HG02763 (cell line): ENCODE measurements at regions not wholly inside any gene's neighbourhood (a gene's known extent, or its start where the extent isn't known, plus 50 kb on each side); places are given as distances from the start of the nearest gene placed in this dataset.

ENCODE experiments used
- ATAC-seq: cut with Tn5 transposase; IDR thresholded peaks from one replicate; pipeline ENCODE4 v1.9.1; 2021; ENCODE audit warnings: mild to moderate bottlenecking, moderate library complexity; ENCODE audit not compliant: unreplicated experiment

- no peak for ATAC-seq
Observed at GRCh38 chr18:42606886-42607495, 508.5 kb downstream of the RIT2 start.

DNA sequence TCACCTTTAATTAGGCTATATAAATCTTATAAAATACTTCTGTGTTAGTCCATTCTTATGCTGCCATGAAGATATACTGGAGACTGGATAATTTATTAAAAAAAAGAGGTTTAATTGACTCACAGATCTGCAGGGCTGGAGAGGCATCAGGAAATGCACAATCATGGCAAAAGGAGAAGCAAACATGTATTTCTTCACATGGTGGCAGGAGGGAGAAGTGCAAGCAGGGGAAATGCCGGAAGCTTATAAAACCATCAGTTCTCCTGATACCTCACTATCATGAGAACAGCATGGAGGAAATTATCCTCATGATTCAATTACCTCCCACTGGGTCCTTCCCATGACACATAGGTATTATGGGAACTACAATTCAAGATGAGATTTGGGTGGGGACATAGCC, 504.4 kb downstream of the RIT2 start:
- no peak for ATAC-seq

- ATAC-seq, result no peak
Observed at GRCh38 chr18:42614619-42615293, 500.7 kb downstream of the RIT2 start.

DNA sequence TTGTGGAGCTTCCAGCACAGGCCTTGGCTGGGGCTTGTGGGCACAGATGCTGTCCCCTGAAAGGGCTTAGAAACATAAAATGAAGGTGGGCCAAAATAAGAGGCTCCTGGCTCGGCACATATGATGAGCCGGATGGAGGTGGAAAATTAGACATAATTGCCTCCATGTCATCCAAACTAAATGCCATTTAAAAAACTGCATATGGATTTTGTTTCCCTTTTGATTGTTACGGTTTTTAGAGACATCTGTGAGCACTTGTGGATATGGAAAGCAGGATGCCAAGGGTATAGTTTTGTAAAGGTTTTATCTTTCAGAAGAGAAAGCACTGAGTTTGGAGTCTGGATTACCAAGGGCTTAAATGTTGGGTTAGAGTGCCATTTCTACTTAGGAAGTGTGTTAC, 498.3 kb downstream of the RIT2 start:
- ATAC-seq, result no peak

GRCh38 chr18:42619771-42620170, 495.7 kb downstream of the RIT2 start:
- ATAC-seq, result no peak

DNA sequence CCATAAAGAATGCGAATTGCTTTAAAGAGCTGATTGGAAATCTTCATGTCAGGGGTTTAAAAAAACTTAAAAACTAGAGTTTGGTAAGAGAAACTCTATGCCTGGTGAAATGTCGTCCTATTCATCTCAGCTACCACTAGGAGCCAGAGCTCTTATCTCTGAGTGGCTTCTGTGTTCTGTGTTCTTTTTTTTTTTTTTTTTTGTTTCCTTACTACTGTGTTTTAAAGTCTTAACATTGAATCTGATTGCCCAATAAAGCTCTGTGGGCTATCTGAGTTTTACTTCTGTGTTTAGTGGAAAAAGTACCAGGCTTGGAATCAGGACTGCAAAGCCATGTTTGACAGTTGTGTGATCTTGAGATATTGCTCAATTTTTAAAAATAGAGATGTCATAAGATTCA, 494.8 kb downstream of the RIT2 start:
- no peak for ATAC-seq

DNA sequence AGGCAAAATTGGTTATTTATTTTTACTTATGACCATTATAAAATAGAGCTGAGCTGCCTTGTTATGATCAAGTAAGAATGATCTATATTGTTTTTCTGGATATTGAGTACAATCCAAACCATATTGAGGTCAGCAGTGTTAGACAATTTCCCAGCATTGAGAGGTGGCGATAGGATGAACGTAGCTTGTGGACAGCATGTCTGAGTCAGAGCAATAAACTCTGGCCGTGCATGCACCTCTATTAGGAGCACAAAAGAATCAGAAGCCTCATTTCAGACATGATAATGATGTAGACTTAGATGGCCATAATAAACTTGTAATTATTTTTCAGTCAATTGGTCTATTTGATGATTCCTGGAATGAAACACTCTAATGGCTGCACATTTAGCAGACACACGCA, 491.6 kb downstream of the RIT2 start:
- ATAC-seq, result no peak

- no peak for ATAC-seq
Observed at GRCh38 chr18:42632801-42633200, 482.7 kb downstream of the RIT2 start.

DNA sequence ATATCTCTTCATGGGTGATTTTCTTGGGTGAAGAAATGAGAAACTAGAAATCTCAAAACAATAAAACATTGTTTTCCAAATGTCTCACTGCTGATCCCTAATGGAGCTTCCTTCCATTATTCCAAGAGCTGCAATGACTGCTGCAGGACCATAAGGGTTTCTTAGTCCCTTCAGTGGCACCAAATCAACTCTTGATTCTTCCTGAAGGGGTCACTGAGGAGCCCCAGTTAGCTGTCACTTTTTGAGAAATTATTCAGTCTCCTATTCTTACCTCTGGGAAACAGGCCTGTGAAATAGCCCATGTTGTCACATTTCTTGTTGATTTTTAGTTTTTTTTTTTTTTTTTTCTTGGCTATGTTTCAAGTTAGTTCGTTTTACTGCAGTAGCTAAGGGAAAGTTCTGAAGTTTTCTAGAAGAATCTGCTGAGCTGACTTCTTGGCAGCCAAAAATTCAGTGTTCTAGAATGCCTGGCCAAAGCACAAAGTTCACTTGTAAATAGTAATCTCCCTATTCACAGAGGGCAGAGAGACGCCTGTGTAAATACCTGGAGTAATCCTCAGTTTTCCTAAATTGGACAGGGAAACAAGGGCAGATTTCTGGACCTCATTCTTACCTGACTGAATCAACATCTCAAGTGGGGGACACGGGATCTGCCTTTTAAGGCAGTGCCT, 480.0 kb downstream of the RIT2 start:
- no peak for ATAC-seq

DNA sequence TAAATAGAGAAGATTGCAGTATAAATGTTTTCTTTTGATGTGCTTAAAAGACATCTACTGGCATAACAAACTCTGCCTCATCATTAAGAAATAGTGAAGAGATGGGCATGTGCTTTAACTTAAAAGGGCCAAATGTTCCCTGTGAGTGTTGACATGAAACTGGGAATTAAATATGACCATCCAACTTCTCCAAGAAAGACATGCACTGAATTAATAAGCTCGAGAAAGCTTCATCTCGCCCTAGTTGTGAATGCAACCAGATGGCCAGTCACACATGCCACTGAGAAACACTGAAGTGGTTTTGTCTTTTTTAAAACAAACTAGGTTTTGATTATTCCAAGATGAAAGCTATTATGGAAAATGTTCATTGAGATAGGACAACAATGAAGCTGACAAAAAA, 479.2 kb downstream of the RIT2 start:
- ATAC-seq, result no peak

- no peak for ATAC-seq
Observed at GRCh38 chr18:42640160-42640559, 475.3 kb downstream of the RIT2 start.

GRCh38 chr18:42641996-42642395, 473.5 kb downstream of the RIT2 start:
- no peak for ATAC-seq

GRCh38 chr18:42644729-42645131, 470.8 kb downstream of the RIT2 start:
- ATAC-seq, result no peak

- ATAC-seq, result no peak
Observed at GRCh38 chr18:42649331-42650035, 466.0 kb downstream of the RIT2 start.

DNA sequence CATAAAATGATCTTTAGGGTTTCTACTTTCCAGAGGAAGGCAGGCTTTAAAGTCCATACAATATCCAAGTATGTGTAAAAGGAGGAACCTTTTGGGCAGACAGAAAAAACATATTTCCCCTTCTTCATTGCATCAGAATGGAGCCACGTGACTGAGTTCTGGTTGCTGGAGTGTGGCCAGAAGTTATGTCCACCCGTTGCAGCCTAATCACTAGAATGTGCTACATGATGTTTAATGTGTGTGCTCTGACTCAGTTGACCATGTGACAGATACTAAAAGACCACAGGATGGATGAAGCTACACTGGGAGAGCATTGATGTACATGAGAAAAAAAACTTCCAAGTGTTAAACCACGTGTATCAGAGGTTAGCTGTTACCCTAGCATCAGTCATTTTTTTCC, 460.9 kb downstream of the RIT2 start:
- no peak for ATAC-seq

- no peak for ATAC-seq
Observed at GRCh38 chr18:42657551-42657950, 457.9 kb downstream of the RIT2 start.

DNA sequence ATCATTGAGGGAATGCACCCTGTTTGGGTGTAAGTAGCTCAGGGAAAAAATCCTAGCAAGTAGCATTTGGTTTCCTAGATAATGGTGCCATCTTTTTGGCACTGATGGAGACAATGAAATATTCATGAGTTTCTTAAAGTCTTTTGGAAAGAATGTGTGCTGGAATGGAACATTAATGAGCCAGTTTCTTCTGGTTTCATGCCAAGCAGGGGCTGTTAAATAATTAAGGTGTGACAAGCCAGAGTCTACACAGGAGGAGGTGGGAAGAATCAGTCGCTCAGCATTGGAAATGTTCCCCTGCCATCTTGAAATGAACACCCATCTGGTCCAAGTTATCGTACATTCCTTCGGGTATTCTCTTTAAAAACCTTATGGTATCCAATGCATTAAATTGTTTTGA, 457.3 kb downstream of the RIT2 start:
- no peak for ATAC-seq

DNA sequence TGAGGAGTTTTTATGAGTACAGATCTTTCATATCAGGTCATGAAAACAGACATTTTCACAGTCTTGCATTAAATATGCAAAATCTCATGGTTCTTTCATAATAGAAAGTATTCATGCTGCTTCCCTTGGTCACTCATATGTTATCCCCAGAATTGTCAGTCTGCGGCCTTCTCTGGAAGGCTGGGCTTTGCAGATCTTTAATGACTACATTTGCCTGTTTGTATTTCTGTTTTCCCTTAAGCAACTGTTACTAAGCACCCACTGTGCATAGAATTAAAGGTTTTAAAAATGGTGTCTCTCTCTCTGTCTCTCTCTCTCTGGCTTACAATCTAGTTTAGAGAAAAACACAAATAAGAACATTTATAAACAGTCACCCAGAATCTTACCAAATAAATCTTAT, 456.3 kb downstream of the RIT2 start:
- no peak for ATAC-seq

GRCh38 chr18:42670860-42671259, 444.6 kb downstream of the RIT2 start:
- ATAC-seq, result no peak

GRCh38 chr18:42675810-42676209, 439.7 kb downstream of the RIT2 start:
- ATAC-seq, result no peak

- no peak for ATAC-seq
Observed at GRCh38 chr18:42683094-42683493, 432.4 kb downstream of the RIT2 start.

DNA sequence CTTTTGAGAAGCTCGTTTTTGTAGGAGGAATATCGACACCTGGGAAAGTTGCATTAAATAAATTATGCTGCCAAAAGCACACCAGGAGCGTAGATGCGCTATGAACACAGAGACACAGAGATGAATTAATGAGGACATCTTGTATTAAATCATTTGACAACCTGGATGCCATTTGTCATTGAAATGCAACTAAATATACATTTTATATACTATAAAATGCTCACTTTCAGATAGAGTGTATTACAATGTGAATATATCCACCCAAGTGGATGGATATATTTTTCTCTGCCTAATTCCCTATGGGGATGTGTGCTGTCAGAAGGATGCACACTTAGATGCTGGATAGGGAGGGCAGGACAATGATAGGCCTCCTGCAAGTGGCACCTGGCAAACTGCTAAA, 426.2 kb downstream of the RIT2 start:
- no peak for ATAC-seq
